ENCODE measurements at regions not wholly inside any gene's neighbourhood (a gene's known extent, or its start where the extent isn't known, plus 50 kb on each side); places are given as distances from the start of the nearest gene placed in this dataset.
"Not testable (repeated sequence)": the region's sequence is repeated elsewhere in the genome, so short reads cannot be mapped to it uniquely, and the experiment has no call there.

DNA sequence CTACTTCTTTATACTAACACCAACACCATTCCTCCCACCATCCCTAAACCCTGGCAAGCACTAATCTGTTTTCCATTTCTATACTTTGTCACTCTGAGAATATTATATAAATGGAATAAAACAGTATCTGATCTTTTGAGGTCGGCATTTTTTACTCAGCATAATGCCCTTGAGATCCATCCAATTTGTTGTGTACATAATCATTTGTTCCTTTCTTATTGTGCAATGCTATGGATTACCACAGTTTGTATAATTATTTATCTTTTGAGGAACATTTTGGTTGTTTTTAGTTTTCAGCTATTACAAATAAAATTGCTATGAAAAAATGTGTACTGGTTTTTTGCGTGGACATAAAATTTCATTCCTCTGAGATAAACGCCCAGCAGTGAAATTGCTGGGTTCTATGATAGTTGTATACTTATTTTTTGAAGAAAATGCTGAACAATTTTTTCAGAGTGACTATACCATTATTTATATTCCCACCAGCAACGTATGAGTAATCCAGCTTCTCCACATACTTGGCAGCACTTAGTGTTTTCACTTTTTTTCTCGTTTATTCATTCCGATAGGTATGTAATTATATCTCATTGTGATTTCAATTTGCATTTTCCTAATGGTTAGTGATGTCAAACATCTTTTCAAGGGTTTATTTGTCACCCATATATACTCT, 154.3 kb upstream of the DCAF8L1 start:
- TF ChIP-seq TARDBP (IDR thresholded peaks at IDR 0.05) (no peak), LEF1 (IDR thresholded peaks at IDR 0.05; ENCODE audit: borderline replicate concordance) (no peak), BHLHE40 (IDR thresholded peaks at IDR 0.05; ENCODE audit: borderline replicate concordance) (no peak), ELF4 (IDR thresholded peaks at IDR 0.05) (no peak), SP1 (IDR thresholded peaks at IDR 0.05) (no peak), SUZ12 (IDR thresholded peaks at IDR 0.05) (no peak), NFRKB (IDR thresholded peaks at IDR 0.05) (no peak)
- CTCF ChIA-PET = no interaction called here
- POLR2A ChIA-PET = no interaction called here
- no peak for DNase-seq (ENCODE audit: extremely low spot score)

DNA sequence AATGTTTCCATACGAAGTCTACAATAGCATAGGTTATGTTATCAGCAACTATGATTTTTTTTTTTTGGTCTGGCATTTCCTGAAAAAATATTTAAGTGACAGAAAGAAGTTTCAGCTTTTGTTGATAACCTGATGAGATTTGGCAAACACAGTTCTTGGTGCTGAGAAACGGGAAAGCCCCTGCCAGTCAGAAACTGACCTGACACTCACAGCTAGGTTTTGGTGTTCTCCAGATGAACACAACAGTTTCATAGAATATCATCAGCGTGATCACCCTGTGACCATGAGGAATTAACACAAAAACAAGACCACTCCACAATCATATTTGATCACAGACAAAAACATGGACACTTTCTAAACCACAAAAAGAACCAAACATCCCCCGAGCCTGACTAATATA, 152.5 kb upstream of the DCAF8L1 start:
- TF ChIP-seq TARDBP (IDR thresholded peaks at IDR 0.05) (no peak), FOXA1 (IDR thresholded peaks at IDR 0.05) (no peak), ARNT (IDR thresholded peaks at IDR 0.05) (no peak), HDGF (IDR thresholded peaks at IDR 0.05; ENCODE audit: borderline replicate concordance) (no peak), FOXM1 (IDR thresholded peaks at IDR 0.05; ENCODE audit: borderline replicate concordance) (no peak), ELF4 (IDR thresholded peaks at IDR 0.05) (no peak), ZNF384 (IDR thresholded peaks at IDR 0.05) (no peak), BHLHE40 (IDR thresholded peaks at IDR 0.05; ENCODE audit: borderline replicate concordance) (no peak), LEF1 (IDR thresholded peaks at IDR 0.05; ENCODE audit: borderline replicate concordance) (no peak), L3MBTL2 (conservative IDR thresholded peaks at IDR 0.05) (no peak), NFRKB (IDR thresholded peaks at IDR 0.05) (no peak), CTBP1 (IDR thresholded peaks at IDR 0.05; ENCODE audit: borderline replicate concordance) (no peak), SP1 (IDR thresholded peaks at IDR 0.05) (no peak), SUZ12 (IDR thresholded peaks at IDR 0.05) (no peak), FOXK2 (IDR thresholded peaks at IDR 0.05) (no peak)
- TF ChIP-seq, protein P1, sequence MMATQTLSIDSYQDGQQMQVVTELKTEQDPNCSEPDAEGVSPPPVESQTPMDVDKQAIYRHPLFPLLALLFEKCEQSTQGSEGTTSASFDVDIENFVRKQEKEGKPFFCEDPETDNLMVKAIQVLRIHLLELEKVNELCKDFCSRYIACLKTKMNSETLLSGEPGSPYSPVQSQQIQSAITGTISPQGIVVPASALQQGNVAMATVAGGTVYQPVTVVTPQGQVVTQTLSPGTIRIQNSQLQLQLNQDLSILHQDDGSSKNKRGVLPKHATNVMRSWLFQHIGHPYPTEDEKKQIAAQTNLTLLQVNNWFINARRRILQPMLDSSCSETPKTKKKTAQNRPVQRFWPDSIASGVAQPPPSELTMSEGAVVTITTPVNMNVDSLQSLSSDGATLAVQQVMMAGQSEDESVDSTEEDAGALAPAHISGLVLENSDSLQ (IDR thresholded peaks at IDR 0.05) = no peak
- DNase-seq (ENCODE audit: extremely low spot score) = no peak
- ChIA-PET CTCF (interaction anchor here (0.6 kb wide), 1 partner anchor 1608 kb away, joined by 4 read pairs; no protein-coding TSS in a partner anchor), POLR2A (no interaction called here)

DNA sequence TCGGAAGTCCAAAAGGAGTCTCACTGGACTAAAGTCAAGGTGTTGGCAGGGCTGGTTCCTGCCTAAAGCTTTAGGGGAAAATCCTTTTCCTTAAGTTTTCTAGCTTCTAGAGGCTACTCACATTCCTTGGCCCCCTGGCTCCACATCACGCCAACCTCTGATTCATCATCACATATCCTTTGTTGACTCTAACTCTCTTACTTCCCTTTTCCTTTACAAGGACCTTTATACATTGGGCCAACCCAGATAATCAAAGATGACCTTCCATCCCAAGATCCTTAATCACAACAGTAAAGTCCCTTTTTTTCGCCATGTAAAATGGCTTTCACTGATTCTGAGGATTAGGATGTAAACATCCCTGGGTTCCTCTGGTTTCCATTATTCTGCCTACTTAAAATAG, 146.4 kb upstream of the DCAF8L1 start:
- TF ChIP-seq FOXA1 (IDR thresholded peaks at IDR 0.05) = no peak
- no peak for TF ChIP-seq L3MBTL2 (conservative IDR thresholded peaks at IDR 0.05)
- no peak for TF ChIP-seq SUZ12 (IDR thresholded peaks at IDR 0.05)
- no peak for TF ChIP-seq FOXM1 (IDR thresholded peaks at IDR 0.05; ENCODE audit: borderline replicate concordance)
- TF ChIP-seq CTBP1 (IDR thresholded peaks at IDR 0.05; ENCODE audit: borderline replicate concordance) = no peak
- TF ChIP-seq LEF1 (IDR thresholded peaks at IDR 0.05; ENCODE audit: borderline replicate concordance) = no peak
- TF ChIP-seq FOXK2 (IDR thresholded peaks at IDR 0.05) = no peak
- TF ChIP-seq, protein P1 (IDR thresholded peaks at IDR 0.05) = no peak
- ChIA-PET CTCF (no interaction called here), POLR2A (no interaction called here)
- DNase-seq (ENCODE audit: extremely low spot score) = no peak

DNA sequence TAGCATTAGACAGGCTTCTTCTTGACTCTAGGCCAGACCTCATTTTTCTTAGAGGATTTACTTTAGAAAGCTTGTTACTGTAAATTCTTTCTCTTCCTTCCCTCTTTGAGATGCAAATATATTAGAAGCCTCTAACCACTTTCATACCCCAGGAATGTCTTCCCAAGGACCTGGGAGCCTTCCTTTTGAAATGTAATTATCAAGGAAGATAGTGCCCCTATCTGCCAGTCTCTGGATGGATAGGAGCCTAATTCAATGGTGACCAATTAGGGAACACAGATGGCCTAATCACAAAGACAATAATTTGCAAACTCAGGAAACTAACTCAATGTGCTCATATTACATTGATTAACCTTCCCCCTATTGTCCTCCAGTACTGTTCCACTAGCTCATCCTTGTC, 145.6 kb upstream of the DCAF8L1 start:
- ChIA-PET POLR2A (no interaction called here), CTCF (interaction anchor here (1.1 kb wide), 1 partner anchor 19 kb away, joined by 3 read pairs; no protein-coding TSS in a partner anchor)
- no peak for TF ChIP-seq SP1 (IDR thresholded peaks at IDR 0.05)
- no peak for DNase-seq (ENCODE audit: extremely low spot score)

DNA sequence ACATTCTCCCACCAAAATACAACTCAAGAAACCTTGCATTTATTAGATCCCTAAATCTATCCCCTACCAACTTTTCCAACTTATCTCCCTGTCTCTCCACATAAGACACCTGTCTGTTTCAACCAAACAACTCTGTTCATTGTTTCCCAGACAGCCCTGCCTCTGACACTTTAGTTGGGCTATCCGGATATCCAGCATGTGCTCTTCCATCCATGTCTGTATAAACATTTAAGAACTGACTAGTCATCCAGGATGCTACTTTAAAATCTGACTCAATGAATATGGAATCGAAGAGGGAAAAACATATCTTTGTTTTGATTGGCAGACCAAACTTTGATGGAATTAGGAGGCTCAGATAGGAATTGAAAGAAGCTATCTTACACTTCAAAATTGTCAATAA, 143.2 kb upstream of the DCAF8L1 start:
- TF ChIP-seq, protein P1 (IDR thresholded peaks at IDR 0.05) = no peak
- TF ChIP-seq ELF4 (IDR thresholded peaks at IDR 0.05) = no peak
- TF ChIP-seq FOXA1 (IDR thresholded peaks at IDR 0.05) = no peak
- TF ChIP-seq CTBP1 (IDR thresholded peaks at IDR 0.05; ENCODE audit: borderline replicate concordance) = no peak
- TF ChIP-seq FOXM1 (IDR thresholded peaks at IDR 0.05; ENCODE audit: borderline replicate concordance) = no peak
- no peak for TF ChIP-seq ARNT (IDR thresholded peaks at IDR 0.05)
- TF ChIP-seq SP1 (IDR thresholded peaks at IDR 0.05) = no peak
- TF ChIP-seq SUZ12 (IDR thresholded peaks at IDR 0.05) = no peak
- TF ChIP-seq BHLHE40 (IDR thresholded peaks at IDR 0.05; ENCODE audit: borderline replicate concordance) = no peak
- TF ChIP-seq LEF1 (IDR thresholded peaks at IDR 0.05; ENCODE audit: borderline replicate concordance) = no peak
- TF ChIP-seq NFRKB (IDR thresholded peaks at IDR 0.05) = no peak
- no peak for TF ChIP-seq FOXK2 (IDR thresholded peaks at IDR 0.05)
- TF ChIP-seq HDGF (IDR thresholded peaks at IDR 0.05; ENCODE audit: borderline replicate concordance) = no peak
- TF ChIP-seq TARDBP (IDR thresholded peaks at IDR 0.05) = no peak
- TF ChIP-seq L3MBTL2 (conservative IDR thresholded peaks at IDR 0.05) = no peak
- no peak for TF ChIP-seq ZNF384 (IDR thresholded peaks at IDR 0.05)
- ChIA-PET CTCF (no interaction called here), POLR2A (no interaction called here)
- DNase-seq (ENCODE audit: extremely low spot score) = no peak

DNA sequence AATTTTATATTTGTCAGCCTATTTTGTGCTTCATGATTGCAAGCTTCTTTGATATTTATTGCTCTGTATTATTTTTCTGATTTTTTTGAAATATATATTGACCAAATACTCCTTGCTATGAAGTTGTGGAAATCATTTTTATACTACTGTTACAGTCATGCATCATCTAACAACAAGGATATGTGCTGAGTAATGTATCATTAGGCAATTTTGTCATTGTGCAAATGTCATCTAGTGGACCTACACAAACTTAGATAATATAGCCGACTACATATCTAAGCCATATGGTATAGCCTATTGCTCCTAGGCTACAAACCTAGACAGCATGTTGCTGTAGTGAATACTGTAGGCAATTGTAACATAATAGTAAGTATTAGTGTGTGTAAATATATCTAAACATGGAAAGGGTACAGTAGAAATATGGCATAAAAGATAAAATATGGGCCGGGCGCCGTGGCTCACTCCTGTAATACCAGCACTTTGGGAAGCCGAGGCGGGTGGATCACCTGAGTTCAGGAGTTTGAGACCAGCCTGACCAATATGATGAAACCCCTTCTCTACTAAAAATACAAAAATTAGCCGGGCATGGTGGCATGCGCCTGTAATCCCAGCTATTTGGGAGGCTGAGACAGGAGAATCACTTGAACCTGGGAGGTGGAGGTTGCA, 139.5 kb upstream of the DCAF8L1 start:
- DNase-seq (ENCODE audit: extremely low spot score); CTCF ChIA-PET; POLR2A ChIA-PET: not testable (repeated sequence)

Measured in HEK293T (cell line).